NCI-H1092 treated with DMSO at 0.1 percent for 48 hours (cell line): ENCODE measurements at regions not wholly inside any gene's neighbourhood (a gene's known extent, or its start where the extent isn't known, plus 50 kb on each side); places are given as distances from the start of the nearest gene placed in this dataset.
"Not testable (repeated sequence)": the region's sequence is repeated elsewhere in the genome, so short reads cannot be mapped to it uniquely, and the experiment has no call there.

Source experiments
- DNase-seq: peaks from one replicate; lab custom pipeline; 2025; lab: John Stamatoyannopoulos, UW

GRCh38 chr18:28512357-28512756, 335.4 kb upstream of the CDH2 start:
- DNase-seq, result no peak

DNA sequence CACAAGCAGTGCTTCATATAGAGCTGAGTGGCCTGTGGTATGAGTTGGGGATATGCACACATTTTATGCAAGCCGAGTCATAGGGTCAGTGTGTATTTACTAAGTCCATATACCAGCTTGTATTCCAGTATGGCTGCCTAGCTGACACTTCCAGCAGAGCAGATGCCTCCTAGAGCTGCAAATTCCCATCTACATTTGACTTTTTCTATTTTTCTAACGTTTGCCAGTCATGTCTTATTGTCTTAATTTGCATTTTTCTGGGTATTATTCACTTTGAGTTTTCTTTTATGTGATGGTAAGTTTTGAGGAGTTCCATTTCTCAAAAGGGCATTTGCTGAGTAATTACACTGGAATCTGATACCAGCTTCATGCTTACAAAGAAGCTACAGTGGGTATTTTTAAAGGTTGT, 334.5 kb upstream of the CDH2 start:
- no peak for DNase-seq

DNA sequence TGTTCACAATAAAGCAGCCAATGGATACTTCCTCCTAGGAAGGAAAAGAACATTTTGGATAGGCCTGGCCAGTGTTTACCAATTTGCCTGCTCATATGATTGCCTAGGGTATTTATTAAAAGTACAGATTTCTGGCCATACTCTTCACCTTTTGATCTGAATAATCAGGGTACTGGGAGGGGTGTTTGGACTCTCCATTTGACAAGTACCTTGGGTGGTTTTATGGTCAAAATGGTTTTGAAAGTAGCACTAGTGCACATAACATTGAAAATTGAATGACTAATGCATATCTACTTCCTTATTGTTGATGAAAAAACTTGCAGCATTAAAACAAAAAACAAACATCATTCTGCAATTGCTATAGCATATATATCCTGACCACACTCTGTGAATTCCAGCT, 333.3 kb upstream of the CDH2 start:
- no peak for DNase-seq

- no peak for DNase-seq
Observed at GRCh38 chr18:28504066-28504465, 327.1 kb upstream of the CDH2 start.

GRCh38 chr18:28494151-28494550, 317.2 kb upstream of the CDH2 start:
- no peak for DNase-seq

DNA sequence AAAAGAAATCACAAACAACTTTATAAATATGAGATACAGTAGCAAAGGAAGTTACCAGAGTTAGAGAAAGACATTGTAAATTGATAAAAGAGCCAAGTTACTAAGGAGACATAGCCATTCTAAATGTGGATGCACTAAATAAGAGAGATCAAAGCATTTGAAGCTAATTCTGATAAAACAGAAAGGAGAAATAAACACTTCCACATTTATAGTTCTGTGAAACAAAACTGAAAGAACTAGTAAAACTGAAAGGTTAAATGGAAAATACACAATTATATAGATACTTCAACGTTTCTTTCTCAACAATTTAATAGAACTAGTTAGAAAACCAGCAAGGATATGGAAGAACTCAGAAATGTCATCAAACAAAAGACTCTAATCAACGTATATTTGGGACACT, 309.0 kb upstream of the CDH2 start:
- no peak for DNase-seq

GRCh38 chr18:28485210-28485801, 308.4 kb upstream of the CDH2 start:
- no peak for DNase-seq

DNA sequence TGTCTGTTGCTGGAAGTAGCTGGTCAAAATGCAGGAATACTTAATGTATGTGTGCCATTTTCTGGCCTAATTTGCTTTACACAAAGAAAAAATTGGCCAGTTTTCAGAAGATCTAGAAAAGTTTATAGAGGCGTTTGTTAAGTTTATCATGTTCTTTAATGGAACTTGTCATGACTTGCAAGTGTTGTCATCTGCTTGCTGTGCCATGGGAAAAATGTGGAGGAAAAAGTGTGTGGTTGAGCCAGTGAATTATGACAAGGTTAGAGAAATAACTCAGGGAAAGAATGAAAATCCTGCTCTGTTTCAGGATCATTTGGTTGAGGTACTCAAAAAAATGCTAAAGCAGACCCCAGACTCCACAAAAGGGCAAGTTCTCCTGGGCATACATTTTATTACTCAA, 301.6 kb upstream of the CDH2 start:
- DNase-seq, result no peak

DNA sequence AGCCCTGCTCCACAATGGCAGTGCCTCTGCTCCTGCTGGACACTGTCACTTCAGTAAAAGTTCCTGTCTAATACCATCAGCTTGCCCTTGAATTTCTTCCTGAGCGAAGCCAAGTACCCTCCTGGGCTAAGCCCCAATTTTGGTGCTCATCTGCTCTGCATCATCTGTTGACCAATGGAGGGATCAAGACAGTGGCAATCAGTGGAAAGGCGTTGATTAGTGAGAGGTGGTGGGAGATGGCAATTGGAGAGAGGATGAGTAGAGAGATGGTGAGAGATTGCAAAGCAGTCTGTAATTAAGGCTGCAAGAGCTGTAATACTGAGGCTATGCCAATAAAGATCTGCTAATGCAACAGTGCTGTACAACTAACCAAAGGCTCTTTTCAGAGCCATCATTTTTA, 299.4 kb upstream of the CDH2 start:
- no peak for DNase-seq

DNA sequence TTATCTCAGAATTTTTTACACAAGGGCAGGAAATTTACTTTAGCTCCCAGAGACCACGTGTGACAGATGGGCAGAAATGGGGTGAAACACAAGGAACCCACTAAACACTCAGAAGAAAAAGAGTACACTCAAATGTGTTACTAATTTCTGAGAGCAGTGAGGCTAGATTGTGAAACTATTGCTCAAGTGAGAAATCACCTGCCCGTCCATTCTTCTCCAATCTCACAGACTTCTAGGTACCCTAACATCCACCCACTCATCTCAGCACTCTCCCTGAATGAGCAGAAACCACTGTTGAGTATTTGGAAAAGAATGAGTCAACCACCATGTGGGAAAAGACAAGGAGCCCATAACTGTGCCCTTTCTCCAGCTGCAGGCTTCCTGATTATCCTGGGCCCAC, 293.0 kb upstream of the CDH2 start:
- no peak for DNase-seq

- no peak for DNase-seq
Observed at GRCh38 chr18:28468901-28469300, 292.0 kb upstream of the CDH2 start.

- no peak for DNase-seq
Observed at GRCh38 chr18:28466204-28466603, 289.3 kb upstream of the CDH2 start.

DNA sequence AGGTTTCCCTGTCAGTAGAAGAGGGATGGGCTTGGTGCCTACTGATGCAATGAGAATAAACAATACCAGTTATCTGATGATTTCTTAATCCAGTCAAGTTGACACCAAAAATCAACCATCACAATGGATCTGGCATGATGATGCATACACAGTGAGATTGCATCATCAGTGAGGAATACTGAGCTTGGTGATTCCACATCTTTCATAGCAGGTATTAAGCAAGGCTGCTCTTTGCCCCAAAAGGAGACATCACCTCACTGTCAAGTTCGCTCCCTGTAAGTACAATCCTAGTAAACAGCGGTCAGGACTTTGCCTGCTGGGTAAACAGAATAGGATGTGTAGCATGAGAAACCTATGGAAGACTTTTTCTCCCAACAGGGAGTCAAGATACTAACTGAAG, 282.7 kb upstream of the CDH2 start:
- no peak for DNase-seq

GRCh38 chr18:28458751-28459150, 281.8 kb upstream of the CDH2 start:
- no peak for DNase-seq

DNA sequence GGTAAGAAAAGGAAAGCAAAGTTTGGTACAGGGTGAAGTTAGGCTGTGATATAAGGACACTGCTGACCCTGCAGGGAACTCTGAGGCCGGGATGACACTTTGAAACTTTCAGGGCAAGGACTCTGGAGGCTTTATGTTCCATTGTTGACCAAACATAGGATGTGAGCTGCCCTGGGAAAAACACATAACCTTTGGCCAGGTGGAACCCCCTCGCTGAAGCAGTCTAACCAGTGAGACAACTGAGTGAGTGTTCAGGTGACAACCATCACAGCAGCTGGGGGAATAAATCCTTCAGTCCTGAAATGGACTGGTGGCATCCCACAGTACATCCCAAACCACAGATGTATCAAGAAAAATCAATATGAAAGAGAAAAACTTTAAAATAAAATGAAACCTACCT, 280.9 kb upstream of the CDH2 start:
- no peak for DNase-seq

DNA sequence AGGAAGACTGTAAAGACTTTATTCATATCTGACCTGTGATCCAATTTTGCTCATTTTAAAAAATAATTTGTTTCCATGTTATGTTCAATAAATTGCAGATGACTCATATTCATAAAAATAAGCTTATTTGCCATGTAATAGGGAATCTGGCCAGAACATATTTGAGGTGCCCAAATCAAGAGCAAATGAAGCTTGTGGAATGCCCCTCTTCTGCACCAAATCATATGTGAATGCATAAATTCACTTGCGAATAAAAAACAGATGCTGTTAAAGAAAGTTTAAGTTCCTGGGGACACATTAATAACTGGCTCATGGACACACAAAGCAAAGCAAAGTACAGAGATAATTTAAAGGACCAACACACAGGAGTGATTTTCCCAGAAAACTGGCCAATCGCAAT, 279.0 kb upstream of the CDH2 start:
- no peak for DNase-seq

DNA sequence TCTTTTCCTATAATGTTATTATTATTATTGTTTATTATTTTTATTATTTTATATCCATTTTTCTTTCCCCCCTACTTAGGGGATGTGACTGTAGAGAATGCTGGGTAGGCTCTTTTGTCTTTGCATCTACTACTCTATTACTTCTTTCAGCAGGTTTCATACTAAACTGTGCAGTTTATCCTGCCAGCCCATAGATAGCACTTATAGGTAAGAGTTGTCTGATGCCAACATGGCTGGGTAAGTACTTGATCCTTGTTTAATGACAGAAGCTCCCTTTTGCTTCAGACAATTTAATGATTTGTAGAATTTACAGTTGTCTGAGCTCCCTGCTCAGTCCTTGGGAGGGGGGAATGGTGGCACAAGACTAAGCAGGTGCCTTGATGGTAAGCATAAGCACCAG, 262.9 kb upstream of the CDH2 start:
- DNase-seq, result no peak

DNA sequence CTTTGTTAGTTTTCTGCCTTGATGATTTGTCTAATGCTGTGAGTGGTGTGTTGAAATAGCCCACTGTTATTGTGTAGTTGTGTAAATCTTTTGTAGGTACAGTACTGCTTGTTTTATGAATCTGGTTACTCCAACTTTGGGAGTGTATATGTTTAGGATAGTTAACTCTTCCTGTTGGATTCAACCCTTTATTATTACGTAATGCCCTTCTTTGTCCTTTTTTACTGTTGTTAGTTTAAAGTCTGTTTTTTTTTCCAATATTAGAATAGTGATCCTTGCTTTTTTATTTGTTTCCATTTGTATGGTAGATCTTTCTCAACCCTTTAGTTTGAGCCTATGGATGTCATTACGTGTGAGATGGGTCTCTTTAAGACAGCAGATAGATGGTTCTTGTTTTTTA, 261.5 kb upstream of the CDH2 start:
- DNase-seq, result no peak

DNA sequence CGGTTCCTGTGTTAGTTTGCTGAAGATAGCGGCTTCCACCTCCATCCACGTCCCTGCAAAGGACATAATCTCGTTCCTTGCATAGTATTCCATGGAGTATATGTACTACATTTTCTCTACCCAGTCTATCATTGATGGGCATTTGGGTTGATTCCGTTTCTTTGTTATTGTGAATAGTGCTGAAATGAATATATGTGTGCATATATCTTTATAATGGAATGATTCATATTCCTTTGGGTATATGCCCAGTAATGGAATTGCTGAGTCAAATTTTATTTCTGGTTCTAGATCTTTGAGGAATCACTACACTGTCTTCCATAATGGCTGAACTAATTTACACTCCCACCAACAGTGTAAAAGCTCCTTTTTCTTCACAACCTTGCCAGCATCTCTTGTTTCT, 255.4 kb upstream of the CDH2 start:
- no peak for DNase-seq

DNA sequence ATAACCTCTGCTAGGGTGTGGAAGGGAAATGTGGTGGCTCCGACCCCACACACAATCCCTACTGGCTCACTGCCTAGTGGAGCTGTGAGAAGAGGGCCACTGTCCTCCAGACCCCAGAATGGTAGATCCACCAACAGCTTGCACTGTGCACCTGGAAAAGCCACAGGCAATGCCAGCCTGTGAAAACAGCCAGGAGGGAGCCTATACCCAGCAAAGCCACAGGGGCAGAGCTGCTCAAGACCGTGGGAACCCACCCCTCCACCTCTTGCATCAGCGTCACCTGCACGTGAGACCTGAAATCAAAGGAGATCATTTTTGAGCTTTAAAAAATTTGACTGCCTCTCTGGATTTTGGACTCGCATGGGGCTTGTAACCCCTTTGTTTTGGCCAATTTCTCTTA, 249.0 kb upstream of the CDH2 start:
- no peak for DNase-seq

- DNase-seq, result no peak
Observed at GRCh38 chr18:28422577-28422976, 245.6 kb upstream of the CDH2 start.

- DNase-seq, result not testable (repeated sequence)
Observed at GRCh38 chr18:28421950-28422349, 245.0 kb upstream of the CDH2 start.

DNA sequence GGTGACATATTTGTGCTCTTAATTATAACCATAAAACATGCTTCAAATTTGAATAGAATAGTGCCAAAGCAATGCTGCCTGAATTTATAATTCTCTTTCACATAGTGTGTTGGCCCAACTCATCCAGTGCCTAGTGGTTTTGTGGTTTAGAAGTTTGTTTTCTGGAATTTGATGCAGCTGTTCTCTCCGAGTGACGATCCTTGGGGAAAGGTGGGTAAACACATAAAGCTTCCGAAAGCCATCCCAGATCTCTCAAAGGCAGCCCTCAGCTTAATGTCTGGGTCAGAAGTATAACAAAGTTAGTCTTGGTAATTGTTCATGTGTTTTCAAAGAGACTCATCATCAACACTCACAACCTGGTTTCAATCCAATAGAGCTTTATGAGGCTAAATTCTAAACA, 235.6 kb upstream of the CDH2 start:
- no peak for DNase-seq

DNA sequence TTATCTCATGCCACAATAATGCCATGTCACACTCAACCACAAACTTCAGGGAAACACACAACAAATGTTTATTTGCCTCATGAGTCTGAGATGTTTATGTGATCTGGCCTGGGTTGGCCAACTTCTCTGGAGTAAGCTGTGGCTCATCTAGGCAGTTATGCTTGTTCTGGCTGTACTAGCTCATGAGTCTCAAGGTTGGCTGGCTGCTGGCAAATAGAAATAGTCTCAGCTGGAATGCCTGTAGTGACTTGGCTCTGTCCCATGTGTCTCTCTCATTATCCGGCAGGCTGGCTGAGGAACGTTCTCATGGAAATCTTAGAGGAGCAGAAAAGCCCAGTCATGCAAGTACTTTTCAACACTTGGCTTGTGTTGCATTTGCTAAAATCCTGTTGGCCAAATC, 234.9 kb upstream of the CDH2 start:
- no peak for DNase-seq

DNA sequence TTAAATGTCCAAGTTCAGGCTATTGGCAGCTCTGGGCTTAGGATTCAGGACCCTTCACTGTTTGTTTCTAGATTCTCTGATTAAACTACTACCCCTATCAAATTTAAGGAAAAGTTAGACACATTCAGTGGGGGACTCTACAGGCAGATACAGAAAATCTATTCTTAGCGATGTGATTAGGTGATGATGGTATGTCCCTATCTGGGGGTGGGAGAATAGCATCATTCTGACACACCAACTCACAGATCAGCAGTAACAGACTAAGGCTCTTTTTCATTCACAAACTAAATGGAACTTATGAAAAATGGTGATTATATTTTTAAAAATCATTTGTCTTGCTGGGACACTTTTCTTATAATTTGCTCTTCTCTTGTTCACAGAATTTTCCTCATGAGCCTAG, 232.9 kb upstream of the CDH2 start:
- no peak for DNase-seq
